IMR-90 (cell line): ENCODE measurements at regions not wholly inside any gene's neighbourhood (a gene's known extent, or its start where the extent isn't known, plus 50 kb on each side); places are given as distances from the start of the nearest gene placed in this dataset.

Experiments used
- ATAC-seq: fragments of 200-7000 bp; cut with Tn5 transposase; 2 replicates; pipeline ENCODE4 v1.9.1; 2020; ENCODE audit warnings: low read depth, mild to moderate bottlenecking, moderate library complexity
- BruUV-seq: library from RNA; stranded (reverse); fragments of 400-500 nt; replicated peaks from 2 replicates; lab custom pipeline; 2021; lab: Mats Ljungman, UMichigan
- CTCF ChIA-PET: fragments of 300-600 bp; formaldehyde crosslinking; extraction: SDS; loops from one replicate; lab custom pipeline; 2021; ENCODE audit warnings: antibody characterized with exemption; lab: Yijun Ruan, JAX
- POLR2A ChIA-PET: fragments of 300-600 bp; sonication (Branson Sonifier 250); formaldehyde crosslinking; loops from one replicate; lab custom pipeline; 2022; ENCODE audit warnings: antibody characterized with exemption; ENCODE audit not compliant: unreplicated experiment; lab: Charles Lee
- DNase-seq: peaks from one replicate; pipeline ENCODE4 v3.0.0; 2013
- H2AFZ ChIP-seq: replicated peaks from 2 replicates; pipeline ENCODE3; 2013; ENCODE audit warnings: low read length, mild to moderate bottlenecking; ENCODE audit not compliant: poor library complexity
- H2AK5ac ChIP-seq: 2 replicates; pipeline ENCODE4 v1.6.1; 2013; ENCODE audit warnings: low read depth, low read length, inconsistent platforms
- H2AK9ac ChIP-seq: replicated peaks from 2 replicates; pipeline ENCODE3; 2013; ENCODE audit warnings: mild to moderate bottlenecking, low read depth, low read length, moderate library complexity; ENCODE audit not compliant: poor library complexity
- H2BK120ac ChIP-seq: 2 replicates; pipeline ENCODE4 v1.6.1; 2013; ENCODE audit warnings: low read depth, low read length, inconsistent platforms
- H2BK15ac ChIP-seq: 3 replicates; pipeline ENCODE4 v1.6.1; 2013; ENCODE audit warnings: low read depth, low read length, inconsistent platforms
- H2BK20ac ChIP-seq: 2 replicates; pipeline ENCODE4 v1.6.1; 2013; ENCODE audit warnings: low read depth, mild to moderate bottlenecking, inconsistent platforms, low read length, moderate library complexity
- H2BK5ac ChIP-seq: 2 replicates; pipeline ENCODE4 v1.6.1; 2013; ENCODE audit warnings: mild to moderate bottlenecking, low read depth, low read length, inconsistent platforms; ENCODE audit not compliant: poor library complexity, severe bottlenecking
- H3K14ac ChIP-seq: replicated peaks from 2 replicates; pipeline ENCODE4 v1.6.1; 2013; ENCODE audit warnings: low read depth, low read length, inconsistent platforms
- H3K18ac ChIP-seq: 2 replicates; pipeline ENCODE4 v1.6.1; 2013; ENCODE audit warnings: low read depth, low read length, control low read depth
- H3K23ac ChIP-seq: 2 replicates; pipeline ENCODE4 v1.6.1; 2013; ENCODE audit warnings: low read depth, low read length, inconsistent platforms
- H3K27ac ChIP-seq: 2 replicates; pipeline ENCODE4 v1.5.1; 2013; ENCODE audit warnings: mild to moderate bottlenecking, control low read depth, low read length; ENCODE audit not compliant: insufficient read depth
- H3K27me3 ChIP-seq: 2 replicates; pipeline ENCODE4 v1.6.1; 2013; ENCODE audit warnings: low read length; ENCODE audit not compliant: control insufficient read depth, insufficient read depth
- H3K36me3 ChIP-seq: 2 replicates; pipeline ENCODE4 v1.6.1; 2013; ENCODE audit warnings: low read length, mixed read lengths; ENCODE audit not compliant: control insufficient read depth, insufficient read depth
- H3K4ac ChIP-seq: 2 replicates; pipeline ENCODE4 v1.6.1; 2013; ENCODE audit warnings: low read depth, low read length, inconsistent platforms
- H3K4me1 ChIP-seq: 2 replicates; pipeline ENCODE4 v1.6.1; 2013; ENCODE audit warnings: low read length, mixed read lengths; ENCODE audit not compliant: control insufficient read depth, insufficient read depth
- H3K4me2 ChIP-seq: 2 replicates; pipeline ENCODE4 v1.6.1; 2013; ENCODE audit warnings: low read depth, mild to moderate bottlenecking, control low read depth, low read length, moderate library complexity
- H3K4me3 ChIP-seq: 2 replicates; pipeline ENCODE4 v1.5.1; 2013; ENCODE audit warnings: low read depth, mild to moderate bottlenecking, control low read depth, low read length, moderate library complexity; ENCODE audit not compliant: insufficient read depth
- H3K56ac ChIP-seq: 2 replicates; pipeline ENCODE4 v1.6.1; 2013; ENCODE audit warnings: low read length, inconsistent platforms; ENCODE audit not compliant: insufficient read depth; ENCODE audit errors: extremely low read depth
- H3K79me1 ChIP-seq, 2 experiments: 2 replicates each; pipeline ENCODE4 v1.6.1; 2013; ENCODE audit warnings: low read length in 2 of 2, inconsistent platforms in 1 of 2, low read depth in 1 of 2
- H3K9ac ChIP-seq: 2 replicates; pipeline ENCODE4 v1.6.1; 2013; ENCODE audit warnings: low read depth, low read length, control low read depth
- H3K9me1 ChIP-seq: 2 replicates; pipeline ENCODE4 v1.6.1; 2013; ENCODE audit warnings: low read length, inconsistent platforms; ENCODE audit not compliant: insufficient read depth
- H3K9me3 ChIP-seq: 2 replicates; pipeline ENCODE4 v1.6.1; 2013; ENCODE audit warnings: low read length; ENCODE audit not compliant: control insufficient read depth, insufficient read depth
- H4K20me1 ChIP-seq: 2 replicates; pipeline ENCODE4 v1.6.1; 2013; ENCODE audit warnings: low read length, inconsistent platforms; ENCODE audit not compliant: insufficient read depth
- H4K5ac ChIP-seq: 2 replicates; pipeline ENCODE4 v1.6.1; 2013; ENCODE audit warnings: mild to moderate bottlenecking, low read depth, low read length, control low read depth
- H4K8ac ChIP-seq, 2 experiments: 2 replicates each; pipeline ENCODE4 v1.6.1; 2013; ENCODE audit warnings: low read depth in 2 of 2, low read length in 2 of 2, control low read depth in 1 of 2, inconsistent platforms in 1 of 2
- H4K91ac ChIP-seq: 2 replicates; pipeline ENCODE4 v1.6.1; 2013; ENCODE audit warnings: low read depth, low read length, inconsistent platforms; ENCODE audit not compliant: insufficient read depth
- BHLHE40 ChIP-seq: fragments of 150-350 bp; IDR thresholded peaks from 2 replicates; pipeline ENCODE4 v1.6.1; 2016; ENCODE audit warnings: mild to moderate bottlenecking, low read depth, low read length
- CEBPB ChIP-seq: IDR thresholded peaks from 2 replicates; pipeline ENCODE4 v1.6.1; 2012; ENCODE audit warnings: low read depth, low read length, improper control_type of control experiment
- CHD1 ChIP-seq: IDR thresholded peaks from 2 replicates; pipeline ENCODE4 v1.6.1; 2012; ENCODE audit warnings: low read depth, low read length, improper control_type of control experiment
- CTCF ChIP-seq: conservative IDR thresholded peaks from 2 replicates; pipeline ENCODE4 v1.5.1; 2012; ENCODE audit warnings: mild to moderate bottlenecking, low read depth, low read length, improper control_type of control experiment
- ELK1 ChIP-seq: fragments of 150-350 bp; IDR thresholded peaks from 2 replicates; pipeline ENCODE4 v1.6.1; 2016; ENCODE audit warnings: low read depth, mild to moderate bottlenecking, low read length, moderate library complexity, borderline replicate concordance
- FOS ChIP-seq: fragments of 150-350 bp; IDR thresholded peaks from 2 replicates; pipeline ENCODE4 v1.6.1; 2016; ENCODE audit warnings: low read depth, low read length
- MAFK ChIP-seq: IDR thresholded peaks from 2 replicates; pipeline ENCODE4 v1.6.1; 2012; ENCODE audit warnings: low read depth, low read length, improper control_type of control experiment
- MAZ ChIP-seq: IDR thresholded peaks from 2 replicates; pipeline ENCODE4 v1.6.1; 2012; ENCODE audit warnings: low read depth, mild to moderate bottlenecking, low read length, improper control_type of control experiment, moderate library complexity, borderline replicate concordance
- MXI1 ChIP-seq: IDR thresholded peaks from 2 replicates; pipeline ENCODE4 v1.6.1; 2012; ENCODE audit warnings: low read depth, mild to moderate bottlenecking, low read length, moderate library complexity, borderline replicate concordance
- NFE2L2 ChIP-seq: fragments of 150-350 bp; IDR thresholded peaks from 2 replicates; pipeline ENCODE4 v1.6.1; 2016; ENCODE audit warnings: low read depth, mild to moderate bottlenecking, low read length
- POLR2A ChIP-seq: IDR thresholded peaks from 2 replicates; pipeline ENCODE4 v1.6.1; 2012; ENCODE audit warnings: mild to moderate bottlenecking, low read depth, low read length
- RAD21 ChIP-seq: IDR thresholded peaks from 2 replicates; pipeline ENCODE4 v1.6.1; 2012; ENCODE audit warnings: low read length, improper control_type of control experiment
- RCOR1 ChIP-seq: IDR thresholded peaks from 2 replicates; pipeline ENCODE4 v1.6.1; 2012; ENCODE audit warnings: mild to moderate bottlenecking, low read length, improper control_type of control experiment; ENCODE audit not compliant: insufficient replicate concordance
- RFX5 ChIP-seq: IDR thresholded peaks from 2 replicates; pipeline ENCODE4 v1.8.0; 2012; ENCODE audit warnings: low read depth, mild to moderate bottlenecking, low read length, moderate library complexity
- SMC3 ChIP-seq: fragments of 150-350 bp; IDR thresholded peaks from 2 replicates; pipeline ENCODE4 v1.6.1; 2016; ENCODE audit warnings: low read depth, mild to moderate bottlenecking, antibody characterized with exemption, low read length, moderate library complexity
- WGBS, 2 experiments: methylation state at CpG; one replicate each; pipeline versions ENCODE4 v1.1.5 to v1.1.7; 2013; ENCODE audit warnings: missing lambda C conversion rate in 2 of 2; ENCODE audit not compliant: insufficient read length in 1 of 2; ENCODE audit errors: extremely low coverage in 2 of 2; 5-methylcytosine and 5-hydroxymethylcytosine counted together
- dilution Hi-C: fragments of 300-500 bp; cut with HindIII; formaldehyde crosslinking; loops from one replicate; pipeline ENCODE4 v1.14.3; 2018; ENCODE audit warnings: low sequenced_read_pairs; ENCODE audit not compliant: unreplicated experiment
- in situ Hi-C: fragments of 300-500 bp; cut with MboI; formaldehyde crosslinking; loops from 3 replicates; pipeline ENCODE4 v1.14.3; 2019; ENCODE audit warnings: low sequenced_read_pairs, inconsistent platforms, mixed read lengths
- intact Hi-C: fragments of 100-400 bp; cut with micrococcal nuclease; formaldehyde crosslinking; loops from 2 replicates; pipeline ENCODE4 v1.10.0; 2022
- TF ChIP-seq, protein P1 (sequence below): fragments of 150-350 bp; IDR thresholded peaks from 2 replicates; pipeline ENCODE4 v1.6.1; 2017; ENCODE audit warnings: mild to moderate bottlenecking, antibody characterized with exemption, low read length, low read depth

- Histone ChIP-seq H4K91ac (no peak overlapping the region), H3K9ac (no peak overlapping the region), H3K27ac (no peak overlapping the region), H2BK120ac (no peak overlapping the region), H3K18ac (no peak overlapping the region), H4K8ac (no peak overlapping the region), H4K5ac (no peak overlapping the region), H2BK15ac (no peak overlapping the region), H3K56ac (no peak overlapping the region), H3K4ac (no peak overlapping the region), H3K9me3 (no peaks in the 10 kb centered on the region), H3K4me2 (no peak overlapping the region), H3K9me1 (no peaks in the 10 kb centered on the region), H2AK5ac (no peak overlapping the region), H2BK5ac (no peak overlapping the region), H2AFZ (no peak overlapping the region), H3K14ac (no peak overlapping the region), H3K36me3 (no peaks in the 10 kb centered on the region), H3K79me1 (no peaks in the 10 kb centered on the region), H2BK20ac (no peak overlapping the region), H3K4me3 (no peak overlapping the region), H3K27me3 (no peaks in the 10 kb centered on the region; the same call in 1 of the 2 replicates), H3K23ac (no peak overlapping the region), H2AK9ac (no peak overlapping the region), H3K4me1 (no peaks in the 10 kb centered on the region), H4K20me1 (no peaks in the 10 kb centered on the region)
- WGBS, 2 experiments: no CpG with 5 or more reads among the region's 2 CpGs
- DNase-seq: no peak
- ATAC-seq: no peak
- intact Hi-C loops (no loop called here), dilution Hi-C loops (no loop called here), in situ Hi-C loops (no loop called here)
- no peak for TF ChIP-seq MAFK
- TF ChIP-seq ELK1: no peak
- no peak for TF ChIP-seq SMC3
- no peak for TF ChIP-seq BHLHE40
- TF ChIP-seq RFX5: no peak
- no peak for TF ChIP-seq MXI1
- TF ChIP-seq POLR2A: no peak
- no peak for TF ChIP-seq RCOR1
- TF ChIP-seq RAD21: no peak
- TF ChIP-seq MAZ: no peak
- TF ChIP-seq CTCF: no peak
- no peak for TF ChIP-seq FOS
- no peak for TF ChIP-seq CHD1
- TF ChIP-seq CEBPB: no peak
- TF ChIP-seq, protein P1, sequence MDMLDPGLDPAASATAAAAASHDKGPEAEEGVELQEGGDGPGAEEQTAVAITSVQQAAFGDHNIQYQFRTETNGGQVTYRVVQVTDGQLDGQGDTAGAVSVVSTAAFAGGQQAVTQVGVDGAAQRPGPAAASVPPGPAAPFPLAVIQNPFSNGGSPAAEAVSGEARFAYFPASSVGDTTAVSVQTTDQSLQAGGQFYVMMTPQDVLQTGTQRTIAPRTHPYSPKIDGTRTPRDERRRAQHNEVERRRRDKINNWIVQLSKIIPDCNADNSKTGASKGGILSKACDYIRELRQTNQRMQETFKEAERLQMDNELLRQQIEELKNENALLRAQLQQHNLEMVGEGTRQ: no peak
- no peak for TF ChIP-seq NFE2L2
- CTCF ChIA-PET: no interaction called here
- POLR2A ChIA-PET: no interaction called here
- no TSS peak for BruUV-seq
Observed at GRCh38 chr1:119308806-119309205, 59.8 kb upstream of the HAO2 start.
